Dedifferentiated amniotic fluid mesenchymal stem cell (primary cell): ENCODE measurements at regions not wholly inside any gene's neighbourhood (a gene's known extent, or its start where the extent isn't known, plus 50 kb on each side); places are given as distances from the start of the nearest gene placed in this dataset.

Experiments
- DNase-seq: peaks from one replicate; pipeline ENCODE4 v3.0.0-alpha.2; 2016; ENCODE audit errors: extremely low spot score

DNA sequence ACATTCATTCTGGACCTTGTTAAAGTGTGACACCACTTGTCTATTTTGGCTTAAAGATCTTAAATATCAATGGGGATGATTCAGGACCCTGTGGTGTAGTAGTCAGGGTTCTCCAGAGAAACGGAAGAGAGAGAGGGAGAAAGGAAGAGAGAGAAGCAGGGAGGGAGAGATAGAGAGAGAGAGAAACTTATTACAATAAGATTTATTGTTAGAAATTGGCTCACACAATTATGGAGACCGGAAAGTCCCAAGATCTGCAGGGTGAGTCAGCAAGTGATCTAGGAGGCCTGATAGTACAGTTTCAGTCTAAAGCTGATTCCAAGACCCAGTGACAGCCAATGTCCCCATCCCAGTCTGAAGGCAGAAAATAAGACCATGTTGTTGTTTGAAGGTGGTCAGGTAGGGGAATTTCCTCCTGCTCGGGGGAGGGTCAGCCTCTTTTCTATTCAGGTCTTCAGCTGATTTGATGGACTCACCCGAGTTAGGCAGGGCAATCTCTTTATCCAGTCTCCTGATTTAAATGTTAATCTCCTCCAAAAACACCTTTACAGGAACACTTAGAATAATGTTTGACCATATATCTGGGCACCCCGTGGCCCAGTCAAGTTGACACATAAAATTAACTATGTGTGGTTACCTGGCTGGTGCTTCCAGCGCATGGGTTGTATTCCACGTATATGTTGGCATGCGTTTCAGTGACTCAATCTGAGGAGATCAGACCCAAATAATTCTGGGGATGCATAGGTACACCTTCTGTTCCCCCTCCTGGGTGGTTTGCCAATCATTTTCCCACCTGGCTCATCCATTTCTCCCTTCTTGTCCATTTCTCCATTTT is 1350.5 kb downstream of the TBC1D22A start:
- no peak for DNase-seq

DNA sequence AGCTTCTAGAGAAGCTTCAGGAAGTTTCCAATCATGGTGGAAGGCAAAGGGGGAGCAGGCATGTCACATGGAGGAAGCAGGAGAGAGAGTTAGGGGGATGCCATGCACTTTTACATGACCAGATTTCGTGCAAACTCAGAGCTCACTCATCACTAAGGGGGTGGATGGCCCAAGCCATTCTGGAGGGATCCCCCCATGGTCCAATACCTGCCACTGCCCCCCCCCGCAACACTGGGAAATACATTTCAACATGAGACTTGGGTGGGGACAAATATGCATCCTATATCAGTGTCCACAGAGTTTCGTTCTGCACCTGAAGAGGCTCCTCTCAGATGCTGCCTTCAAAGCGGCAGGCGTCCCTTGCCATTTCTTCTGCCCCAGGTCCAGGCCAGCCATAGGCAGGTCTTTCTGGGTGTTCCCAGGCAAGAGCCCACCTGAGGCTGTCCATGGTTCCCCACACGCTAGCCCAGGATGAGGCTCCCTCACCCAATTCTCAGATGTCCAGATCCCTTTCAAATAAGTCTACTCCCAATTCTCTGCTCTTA is 1344.3 kb downstream of the TBC1D22A start:
- DNase-seq: no peak

DNA sequence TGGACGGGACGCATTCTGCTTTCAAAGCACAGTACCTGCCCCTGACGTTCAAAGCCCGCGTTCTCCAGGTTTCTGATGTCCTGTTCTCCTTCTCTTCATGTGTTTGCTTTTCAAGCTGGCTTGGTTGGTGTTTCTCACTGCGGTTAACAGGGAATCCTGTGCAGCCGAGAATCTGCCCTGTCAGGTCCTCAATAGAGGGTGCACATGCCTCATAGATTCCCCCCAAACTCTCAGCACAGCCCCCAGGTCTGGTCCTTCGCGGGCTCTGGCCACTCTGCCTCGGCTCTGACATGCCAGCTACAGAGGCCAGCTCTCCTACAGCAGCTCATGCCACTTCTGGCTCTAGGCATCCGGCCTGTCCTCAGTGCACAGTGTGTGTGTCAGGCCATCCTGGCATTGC is 1343.8 kb downstream of the TBC1D22A start:
- no peak for DNase-seq

GRCh38 chr22:48105259-48105658 is 1342.8 kb downstream of the TBC1D22A start:
- no peak for DNase-seq

DNA sequence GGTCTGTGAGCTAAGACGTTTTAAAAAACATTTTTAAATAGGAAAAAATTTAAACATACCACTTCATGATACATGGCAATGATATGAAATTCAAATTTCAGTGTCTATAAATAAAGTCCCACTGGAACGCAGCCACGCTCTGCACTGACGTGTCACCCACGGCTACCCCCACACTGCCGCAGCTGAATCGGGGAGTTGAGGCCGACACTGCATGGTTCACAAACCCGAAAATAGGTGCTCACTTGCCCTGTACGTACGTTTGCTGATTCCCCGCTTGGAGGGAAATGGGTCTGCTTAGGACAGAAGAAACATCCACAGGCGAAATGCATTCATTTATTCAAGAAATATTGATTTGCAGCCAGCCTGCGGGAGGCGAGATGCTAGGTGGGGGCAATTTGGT is 1342.3 kb downstream of the TBC1D22A start:
- no peak for DNase-seq

DNA sequence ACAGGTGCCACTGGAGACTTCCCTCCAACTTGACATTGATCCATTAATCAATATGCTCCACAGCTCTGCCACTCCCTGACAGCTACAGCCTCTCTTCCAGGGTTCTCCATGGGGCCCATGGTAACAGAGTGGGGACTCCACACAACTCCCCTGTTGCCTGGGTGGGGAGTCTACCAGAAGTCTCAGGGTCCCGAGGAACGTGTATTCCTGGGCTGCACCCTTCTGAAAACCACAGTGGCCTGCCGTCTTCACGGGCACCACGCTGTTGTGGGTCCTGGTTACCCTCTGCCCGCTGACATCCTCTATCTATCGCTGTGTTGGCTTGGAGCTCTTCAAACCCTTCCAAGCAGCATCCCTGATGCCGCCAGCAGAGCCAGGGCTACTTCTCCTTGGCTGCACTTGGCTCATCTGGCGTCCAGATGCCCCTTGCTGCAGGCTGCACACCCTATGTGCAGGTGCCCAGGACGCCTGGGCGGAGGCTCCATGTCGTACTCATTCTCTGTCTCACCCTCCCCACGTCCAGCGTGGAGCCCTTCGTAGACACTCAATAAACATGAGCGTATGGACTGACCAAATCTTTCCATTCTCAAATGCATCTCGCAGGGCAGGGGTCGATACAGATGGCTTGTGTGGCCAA is 1341.8 kb downstream of the TBC1D22A start:
- DNase-seq: no peak

DNA sequence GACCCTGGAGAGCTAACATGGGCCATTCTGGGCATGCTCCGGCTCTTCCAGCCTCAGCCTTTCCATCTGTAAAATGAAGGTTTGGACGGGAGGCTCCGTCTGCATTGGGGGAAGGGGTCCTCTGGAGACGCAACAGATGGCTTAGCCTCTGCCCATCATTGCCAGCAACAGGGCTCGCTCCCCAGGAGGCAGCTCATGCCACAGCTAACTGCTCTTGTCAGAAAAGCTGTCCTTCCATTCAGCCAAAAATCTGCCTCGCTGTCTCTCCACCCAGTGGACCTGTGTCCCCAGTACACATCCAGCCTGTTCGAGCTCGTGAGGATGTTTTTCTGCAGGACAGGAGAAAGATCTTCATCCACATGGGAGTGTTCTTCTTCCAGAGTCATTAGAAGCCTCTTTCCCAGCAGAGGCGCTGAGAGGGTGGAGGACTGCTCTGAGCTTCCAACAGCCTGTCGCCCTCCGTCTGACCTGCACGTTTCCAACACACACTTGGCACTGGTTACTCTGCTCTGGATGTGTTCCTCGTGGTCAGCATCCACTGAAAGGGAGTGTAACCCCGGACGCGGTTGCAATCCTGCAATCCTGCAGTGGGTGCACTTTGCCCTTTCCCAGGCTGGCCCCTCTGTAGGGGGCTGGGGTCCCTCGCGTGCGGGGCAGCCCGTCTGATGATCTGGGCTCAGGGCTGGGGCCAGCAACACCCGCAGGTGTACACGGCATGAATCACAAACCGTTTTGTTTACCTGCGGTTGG is 1340.9 kb downstream of the TBC1D22A start:
- no peak for DNase-seq

DNA sequence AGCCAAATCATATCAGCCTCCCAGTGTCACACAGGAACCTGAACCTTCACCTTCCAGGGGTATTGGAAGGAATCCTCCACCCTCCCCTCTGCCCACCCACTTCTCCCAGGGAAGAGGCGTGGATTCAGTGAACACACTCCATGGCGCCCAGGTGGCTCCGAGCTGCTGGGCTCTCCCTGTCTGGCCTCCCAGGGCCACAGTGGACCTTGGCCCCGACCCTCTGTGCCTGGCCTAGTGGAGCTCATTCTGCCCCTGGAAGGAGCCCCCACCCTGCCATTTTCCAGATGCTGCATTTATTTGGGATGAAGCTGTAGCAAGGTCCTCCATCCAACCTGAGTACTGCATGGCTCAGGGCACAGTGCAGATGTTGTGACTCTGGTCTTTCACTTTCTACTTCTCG is 1340.1 kb downstream of the TBC1D22A start:
- DNase-seq: no peak

- DNase-seq: no peak
Measured at GRCh38 chr22:48101704-48102103, 1339.3 kb downstream of the TBC1D22A start.

GRCh38 chr22:48100685-48101417 is 1338.4 kb downstream of the TBC1D22A start:
- DNase-seq: no peak

DNA sequence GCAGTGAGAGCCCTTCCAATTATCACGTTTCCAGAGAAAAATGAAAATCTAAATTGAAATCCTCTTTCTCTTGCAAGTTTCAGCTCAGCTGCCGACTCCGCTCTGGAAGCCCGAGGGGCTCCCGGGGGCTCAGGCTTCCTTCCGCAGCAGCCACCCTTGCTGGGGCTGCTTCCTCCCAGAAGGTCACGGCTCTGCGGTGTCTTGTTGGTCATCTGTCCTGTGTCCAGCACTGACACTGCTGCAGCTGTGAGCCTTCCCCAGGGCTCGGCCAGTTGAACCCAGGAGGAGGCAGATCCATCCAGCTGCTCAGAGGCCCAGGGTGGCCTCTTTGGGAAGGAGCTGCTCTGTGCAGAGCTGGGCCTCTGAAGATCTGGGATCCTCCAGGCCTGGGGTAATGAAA is 1337.2 kb downstream of the TBC1D22A start:
- DNase-seq: no peak

DNA sequence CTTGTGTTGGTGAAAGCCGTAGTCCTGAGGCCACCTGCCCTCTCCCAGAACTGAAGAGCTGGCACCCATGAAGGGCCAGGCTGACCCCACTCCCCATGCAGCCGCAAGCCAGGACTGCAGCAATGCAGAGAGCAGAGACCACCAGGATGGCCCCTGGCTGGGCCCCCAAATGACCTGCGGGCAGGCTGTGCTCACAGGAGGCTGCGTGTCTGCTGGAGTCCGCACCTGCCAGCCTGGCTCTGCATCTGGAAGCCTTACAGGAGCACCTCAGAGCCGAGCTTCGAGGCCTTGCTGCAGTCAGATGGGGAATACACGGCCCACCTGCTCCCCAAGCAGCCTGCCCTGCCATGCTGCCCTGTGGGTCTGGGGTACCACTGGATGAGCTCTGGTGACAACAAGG is 1336.8 kb downstream of the TBC1D22A start:
- DNase-seq: no peak

DNA sequence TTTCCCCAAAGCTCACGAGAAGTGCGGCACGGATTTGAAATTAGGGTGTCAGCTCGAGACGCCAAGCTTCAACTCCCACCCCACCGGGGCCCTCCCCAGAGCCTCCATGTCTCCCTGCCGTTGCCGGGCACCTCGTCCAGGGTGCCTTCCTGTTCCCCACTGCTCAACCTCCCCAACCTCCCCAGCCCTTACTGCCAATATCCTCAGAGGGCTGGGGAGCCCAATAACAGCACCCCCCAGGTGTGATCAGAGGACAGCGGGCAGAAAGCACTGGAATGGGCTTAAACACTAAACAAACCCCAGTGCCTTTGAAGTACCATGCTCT is 1336.4 kb downstream of the TBC1D22A start:
- DNase-seq: no peak

DNA sequence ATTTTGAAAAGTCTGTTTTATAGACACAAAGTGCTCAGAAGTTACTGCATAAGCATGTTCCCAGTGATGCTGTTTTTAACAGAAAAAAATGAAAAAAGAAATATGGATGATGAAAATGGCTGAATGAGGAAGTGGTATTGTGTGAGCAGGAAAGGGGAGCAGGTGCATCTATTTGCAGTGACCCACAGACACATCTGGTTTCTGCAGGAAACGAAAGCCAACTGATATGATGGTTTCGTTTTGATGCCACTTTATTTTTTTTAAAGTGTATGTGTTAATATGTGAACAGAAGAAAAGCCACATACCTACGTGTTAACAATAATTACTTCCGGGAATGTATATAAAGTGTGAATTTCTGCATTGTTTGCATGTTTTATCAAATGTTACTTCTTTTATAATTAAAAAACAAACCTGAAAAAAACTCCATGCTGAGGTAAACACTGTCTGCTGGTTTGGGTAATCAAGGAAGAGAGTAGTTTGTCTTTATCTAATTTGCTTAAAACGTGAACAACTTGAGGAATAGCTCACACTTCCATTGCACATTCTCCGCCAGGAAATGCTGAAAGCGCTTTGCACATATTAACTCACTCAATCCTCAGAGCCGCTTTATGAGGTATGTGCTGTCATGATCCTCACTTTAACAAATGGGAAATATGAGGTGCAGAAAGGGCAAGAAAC is 1335.9 kb downstream of the TBC1D22A start:
- no peak for DNase-seq

DNA sequence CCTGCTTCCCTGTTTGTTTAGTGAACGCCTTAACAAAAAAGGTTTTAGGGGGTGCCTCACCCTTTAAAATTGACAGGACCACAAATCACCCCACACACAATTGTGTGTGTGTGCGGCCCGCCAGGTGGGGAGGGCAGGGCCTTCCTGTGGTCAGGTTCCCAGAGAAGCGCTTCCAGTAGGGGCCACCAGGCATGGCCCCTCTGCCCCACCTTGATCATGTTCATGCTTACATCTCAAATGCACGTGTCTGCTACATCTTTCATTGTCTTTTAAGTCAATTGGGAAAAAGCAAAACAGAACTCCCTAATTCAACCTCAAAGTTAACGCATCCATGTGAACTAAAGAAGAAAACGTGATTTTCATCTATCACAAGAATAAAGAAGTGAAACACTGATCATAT is 1335.3 kb downstream of the TBC1D22A start:
- DNase-seq: no peak

DNA sequence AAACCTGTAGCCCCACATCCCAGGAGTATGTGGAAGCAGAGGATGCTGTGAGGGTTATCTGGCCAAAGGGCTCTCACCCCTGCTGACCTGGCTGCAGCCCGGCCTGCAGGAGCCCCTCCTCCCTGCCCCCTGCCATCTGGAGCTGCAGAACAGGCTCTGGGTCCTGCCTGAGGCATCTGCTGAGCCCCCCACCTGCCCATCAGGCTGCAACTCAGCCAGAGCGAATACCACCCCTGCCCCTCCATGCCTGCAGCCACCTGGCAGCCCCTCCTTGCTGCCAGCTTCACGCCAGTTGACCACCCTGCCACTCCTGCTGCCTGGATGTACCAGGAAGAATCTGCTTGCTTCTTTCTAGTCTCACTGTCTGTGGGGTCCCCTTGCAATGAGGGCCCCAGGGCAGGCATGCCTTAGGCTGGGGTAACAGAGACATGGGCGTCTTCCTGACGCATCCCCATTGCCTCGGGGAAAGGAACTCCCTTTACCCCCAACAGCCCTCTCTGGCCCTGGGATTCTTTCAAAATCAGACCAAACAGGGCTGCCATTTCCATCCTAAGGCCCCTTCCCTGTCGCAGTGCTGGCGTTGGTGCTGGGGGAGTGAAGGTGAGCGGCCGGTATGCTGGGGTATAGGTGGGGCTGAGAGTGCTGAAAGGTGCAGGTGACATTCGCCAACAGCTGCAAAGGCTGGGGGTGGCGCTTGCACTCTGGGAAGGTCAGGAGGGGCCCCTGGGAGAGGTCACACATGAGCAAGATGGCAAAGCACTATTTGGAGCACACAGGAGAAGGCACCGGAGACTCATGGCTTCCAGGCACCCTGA is 1334.6 kb downstream of the TBC1D22A start:
- DNase-seq: no peak

DNA sequence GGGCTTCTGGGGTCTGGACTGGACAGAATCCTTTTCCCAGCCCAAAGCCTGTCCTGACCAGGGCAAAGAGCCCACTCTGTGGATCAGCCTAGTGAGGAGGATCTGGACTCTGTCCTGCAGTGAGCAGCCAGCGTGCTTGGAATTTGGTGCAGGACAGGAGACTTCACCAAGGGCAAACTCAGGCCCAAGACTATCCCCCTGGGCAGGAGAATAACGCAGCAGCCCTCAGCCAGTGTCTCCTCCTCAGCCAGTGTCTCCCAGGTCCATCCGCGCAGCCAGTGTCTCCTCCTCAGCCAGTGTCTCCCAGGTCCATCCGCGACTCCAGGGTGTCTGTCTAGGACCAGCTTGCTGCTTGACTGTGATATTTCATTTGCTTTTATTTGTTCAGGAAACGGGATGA is 1334.0 kb downstream of the TBC1D22A start:
- no peak for DNase-seq

DNA sequence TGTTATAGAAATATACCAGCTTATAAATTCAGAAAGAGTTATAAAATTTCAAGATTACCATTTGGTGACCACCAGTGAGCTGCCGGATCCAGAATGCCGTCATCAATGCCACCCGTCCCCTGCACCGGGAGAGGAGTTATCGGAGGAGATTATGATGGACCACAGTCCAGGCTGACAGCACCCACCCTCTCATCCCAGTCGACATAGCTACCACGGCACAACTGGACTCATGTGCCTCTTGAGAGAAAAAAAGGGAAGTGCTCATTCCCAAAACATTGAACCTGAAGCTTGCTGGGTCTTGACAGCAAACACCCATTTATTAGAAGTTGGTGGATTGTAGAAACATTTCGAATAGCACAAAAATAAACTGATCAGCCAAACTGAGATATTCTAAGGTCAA is 1331.5 kb downstream of the TBC1D22A start:
- no peak for DNase-seq

- DNase-seq: no peak
Measured at GRCh38 chr22:48092866-48093265, 1330.4 kb downstream of the TBC1D22A start.

GRCh38 chr22:48091656-48092223 is 1329.3 kb downstream of the TBC1D22A start:
- DNase-seq: no peak
